H9 (cell line): ENCODE measurements at regions not wholly inside any gene's neighbourhood (a gene's known extent, or its start where the extent isn't known, plus 50 kb on each side); places are given as distances from the start of the nearest gene placed in this dataset.

Experiments
- DNase-seq: peaks from one replicate; pipeline ENCODE4 v3.0.0-alpha.2; 2017
- H2AFZ ChIP-seq: one replicate; pipeline ENCODE4 v1.6.1; 2013; ENCODE audit warnings: mild to moderate bottlenecking, low read length, control low read depth, moderate library complexity
- H2AK5ac ChIP-seq: 2 replicates; pipeline ENCODE4 v1.6.1; 2013; ENCODE audit warnings: low read length, control low read depth, mixed read lengths; ENCODE audit not compliant: insufficient read length
- H2BK120ac ChIP-seq: one replicate; pipeline ENCODE4 v1.6.1; 2013; ENCODE audit warnings: low read depth, mild to moderate bottlenecking, low read length, control low read depth, inconsistent platforms; ENCODE audit not compliant: poor library complexity, severe bottlenecking
- H2BK12ac ChIP-seq: 2 replicates; pipeline ENCODE4 v1.6.1; 2013; ENCODE audit warnings: low read length, control low read depth, mixed read lengths, low read depth; ENCODE audit not compliant: insufficient read length
- H2BK15ac ChIP-seq: 2 replicates; pipeline ENCODE4 v1.6.1; 2013; ENCODE audit warnings: low read depth, low read length, control low read depth
- H2BK20ac ChIP-seq: one replicate; pipeline ENCODE4 v1.6.1; 2013; ENCODE audit warnings: low read depth, mild to moderate bottlenecking, low read length, control low read depth, inconsistent platforms; ENCODE audit not compliant: poor library complexity, severe bottlenecking
- H2BK5ac ChIP-seq: 2 replicates; pipeline ENCODE4 v1.6.1; 2013; ENCODE audit warnings: low read length, control low read depth, mixed read lengths; ENCODE audit not compliant: insufficient read length
- H3K14ac ChIP-seq: 2 replicates; pipeline ENCODE4 v1.6.1; 2013; ENCODE audit warnings: low read length, control low read depth; ENCODE audit not compliant: insufficient read depth
- H3K18ac ChIP-seq: 2 replicates; pipeline ENCODE4 v1.6.1; 2013; ENCODE audit warnings: low read depth, mild to moderate bottlenecking, mixed read lengths, low read length, control low read depth; ENCODE audit not compliant: insufficient read length
- H3K23ac ChIP-seq: 2 replicates; pipeline ENCODE4 v1.6.1; 2013; ENCODE audit warnings: low read length, control low read depth, mixed read lengths, low read depth; ENCODE audit not compliant: insufficient read length
- H3K23me2 ChIP-seq: 2 replicates; pipeline ENCODE4 v1.6.1; 2013; ENCODE audit warnings: low read depth, mild to moderate bottlenecking, mixed read lengths, low read length, control low read depth; ENCODE audit not compliant: insufficient read length, poor library complexity, severe bottlenecking
- H3K27ac ChIP-seq: 2 replicates; pipeline ENCODE4 v1.5.1; 2013; ENCODE audit warnings: low read length, control low read depth, mixed read lengths, low read depth; ENCODE audit not compliant: insufficient read length
- H3K27me3 ChIP-seq: 2 replicates; pipeline ENCODE4 v1.6.1; 2013; ENCODE audit warnings: low read length, control low read depth, inconsistent platforms; ENCODE audit not compliant: insufficient read depth
- H3K4ac ChIP-seq: 2 replicates; pipeline ENCODE4 v1.6.1; 2013; ENCODE audit warnings: low read depth, mild to moderate bottlenecking, control low read depth, inconsistent platforms, low read length, moderate library complexity
- H3K4me1 ChIP-seq: 2 replicates; pipeline ENCODE4 v1.6.1; 2013; ENCODE audit warnings: low read length, control low read depth, inconsistent platforms; ENCODE audit not compliant: insufficient read depth
- H3K4me2 ChIP-seq: 2 replicates; pipeline ENCODE4 v1.6.1; 2013; ENCODE audit warnings: low read length, control low read depth, mixed read lengths; ENCODE audit not compliant: insufficient read length, insufficient read depth
- H3K56ac ChIP-seq: 2 replicates; pipeline ENCODE4 v1.6.1; 2013; ENCODE audit warnings: low read depth, mild to moderate bottlenecking, mixed read lengths, low read length, control low read depth; ENCODE audit not compliant: insufficient read length
- H3K79me1 ChIP-seq: 2 replicates; pipeline ENCODE4 v1.6.1; 2013; ENCODE audit warnings: low read depth, mild to moderate bottlenecking, moderate library complexity, low read length, control low read depth, inconsistent platforms; ENCODE audit not compliant: insufficient read depth, poor library complexity, severe bottlenecking
- H3K79me2 ChIP-seq: 2 replicates; pipeline ENCODE4 v1.6.1; 2013; ENCODE audit warnings: low read length, control low read depth, inconsistent platforms; ENCODE audit not compliant: insufficient read depth
- H3K9ac ChIP-seq: 2 replicates; pipeline ENCODE4 v1.6.1; 2013; ENCODE audit warnings: low read length, control low read depth, mixed read lengths; ENCODE audit not compliant: insufficient read length; ENCODE audit errors: extremely low read depth
- H3K9me3 ChIP-seq: one replicate; pipeline ENCODE4 v1.6.1; 2013; ENCODE audit warnings: low read depth, low read length, inconsistent platforms; ENCODE audit not compliant: control insufficient read depth
- H3T11ph ChIP-seq: one replicate; pipeline ENCODE4 v1.6.1; 2013; ENCODE audit warnings: mild to moderate bottlenecking, low read length, control low read depth, inconsistent platforms
- H4K20me1 ChIP-seq: one replicate; pipeline ENCODE4 v1.6.1; 2013; ENCODE audit not compliant: control insufficient read depth, insufficient read length, insufficient read depth
- H4K5ac ChIP-seq: 2 replicates; pipeline ENCODE4 v1.6.1; 2013; ENCODE audit warnings: low read depth, mild to moderate bottlenecking, mixed read lengths, low read length, control low read depth; ENCODE audit not compliant: insufficient read length
- H4K8ac ChIP-seq: replicated peaks from 2 replicates; pipeline ENCODE4 v1.6.1; 2013; ENCODE audit warnings: low read length, control low read depth, mixed read lengths, low read depth; ENCODE audit not compliant: insufficient read length
- H4K91ac ChIP-seq: 2 replicates; pipeline ENCODE4 v1.6.1; 2013; ENCODE audit warnings: low read depth, mild to moderate bottlenecking, moderate library complexity, mixed read lengths, low read length, control low read depth; ENCODE audit not compliant: insufficient read length
- H3K27ac Mint-ChIP-seq, 3 experiments: 2 replicates in 2 of 3; 3 replicates in 1 of 3; pipeline ENCODE4 v1.8.0; 2020 to 2021; ENCODE audit warnings: mixed read lengths in 3 of 3, mild to moderate bottlenecking in 1 of 3, moderate library complexity in 1 of 3
- H3K27me3 Mint-ChIP-seq: 2 replicates; pipeline ENCODE4 v1.8.0; 2021; ENCODE audit warnings: low read depth, mild to moderate bottlenecking, moderate library complexity, mixed read lengths
- H3K36me3 Mint-ChIP-seq, 3 experiments: 2 replicates in 2 of 3; 3 replicates in 1 of 3; pipeline ENCODE4 v1.8.0; 2020 to 2021; ENCODE audit warnings: low read depth in 3 of 3, mixed read lengths in 3 of 3; ENCODE audit not compliant: insufficient read depth in 1 of 3
- H3K4me1 Mint-ChIP-seq, 2 experiments: 2 replicates each; pipeline ENCODE4 v1.8.0; 2020; ENCODE audit warnings: mixed read lengths in 2 of 2
- H3K4me3 Mint-ChIP-seq, 2 experiments: 2 replicates in 1 of 2; 3 replicates in 1 of 2; pipeline ENCODE4 v1.8.0; 2020 to 2021; ENCODE audit warnings: mild to moderate bottlenecking in 2 of 2, mixed read lengths in 2 of 2, moderate library complexity in 1 of 2
- H3K9me3 Mint-ChIP-seq, 2 experiments: 2 replicates in 1 of 2; 3 replicates in 1 of 2; pipeline ENCODE4 v1.8.0; 2020; ENCODE audit warnings: mild to moderate bottlenecking in 2 of 2, mixed read lengths in 2 of 2, moderate library complexity in 1 of 2
- WGBS: extraction: QIAGEN DNeasy Blood & Tissue Kit; methylation state at CpG from one replicate; pipeline ENCODE4 v1.1.7; 2013; ENCODE audit warnings: missing lambda C conversion rate, low lambda C conversion rate, mixed read lengths; ENCODE audit not compliant: insufficient read length; ENCODE audit errors: extremely low coverage; 5-methylcytosine and 5-hydroxymethylcytosine counted together
- TF ChIP-seq, protein P1 (sequence below): fragments of 200-600 bp; sonication (generic); conservative IDR thresholded peaks from 3 replicates; pipeline ENCODE4 v1.8.0; 2021; ENCODE audit warnings: antibody characterized with exemption, mild to moderate bottlenecking

- H3K18ac ChIP-seq = no peak overlapping the region
- H2BK12ac ChIP-seq = no peak overlapping the region
- no peak overlapping the region for H2BK15ac ChIP-seq
- H3K4me1 Mint-ChIP-seq = peaks cover 4% of the 10 kb centered on the region in 2 experiments; a peak in 3 of 4 replicates
- no peaks in the 10 kb centered on the region for H3K9me3 Mint-ChIP-seq
- H2AFZ ChIP-seq = no peak overlapping the region
- no peak overlapping the region for H2AK5ac ChIP-seq
- H4K8ac ChIP-seq = no peak overlapping the region
- H3K79me2 ChIP-seq = no peaks in the 10 kb centered on the region
- no peak overlapping the region for H3K4ac ChIP-seq
- H3K4me3 Mint-ChIP-seq = no peak overlapping the region
- no peaks in the 10 kb centered on the region for H3K27me3 Mint-ChIP-seq
- H3K23ac ChIP-seq = no peak overlapping the region
- no peaks in the 10 kb centered on the region for H3K36me3 Mint-ChIP-seq
- H4K91ac ChIP-seq = no peak overlapping the region
- H2BK120ac ChIP-seq = no peak overlapping the region
- no peak overlapping the region for H3K27ac Mint-ChIP-seq
- no CpG with 5 or more reads among the region's 3 CpGs for WGBS
- TF ChIP-seq, protein P1, sequence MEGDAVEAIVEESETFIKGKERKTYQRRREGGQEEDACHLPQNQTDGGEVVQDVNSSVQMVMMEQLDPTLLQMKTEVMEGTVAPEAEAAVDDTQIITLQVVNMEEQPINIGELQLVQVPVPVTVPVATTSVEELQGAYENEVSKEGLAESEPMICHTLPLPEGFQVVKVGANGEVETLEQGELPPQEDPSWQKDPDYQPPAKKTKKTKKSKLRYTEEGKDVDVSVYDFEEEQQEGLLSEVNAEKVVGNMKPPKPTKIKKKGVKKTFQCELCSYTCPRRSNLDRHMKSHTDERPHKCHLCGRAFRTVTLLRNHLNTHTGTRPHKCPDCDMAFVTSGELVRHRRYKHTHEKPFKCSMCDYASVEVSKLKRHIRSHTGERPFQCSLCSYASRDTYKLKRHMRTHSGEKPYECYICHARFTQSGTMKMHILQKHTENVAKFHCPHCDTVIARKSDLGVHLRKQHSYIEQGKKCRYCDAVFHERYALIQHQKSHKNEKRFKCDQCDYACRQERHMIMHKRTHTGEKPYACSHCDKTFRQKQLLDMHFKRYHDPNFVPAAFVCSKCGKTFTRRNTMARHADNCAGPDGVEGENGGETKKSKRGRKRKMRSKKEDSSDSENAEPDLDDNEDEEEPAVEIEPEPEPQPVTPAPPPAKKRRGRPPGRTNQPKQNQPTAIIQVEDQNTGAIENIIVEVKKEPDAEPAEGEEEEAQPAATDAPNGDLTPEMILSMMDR = no peak
- H3K79me1 ChIP-seq = no peaks in the 10 kb centered on the region
- H4K20me1 ChIP-seq = no peaks in the 10 kb centered on the region
- H3K9me3 ChIP-seq = no peaks in the 10 kb centered on the region
- H2BK20ac ChIP-seq = no peak overlapping the region
- no peak overlapping the region for H3K4me2 ChIP-seq
- H3K4me1 ChIP-seq = no peaks in the 10 kb centered on the region
- no peak overlapping the region for H3K14ac ChIP-seq
- no peaks in the 10 kb centered on the region for H3K27me3 ChIP-seq
- no peaks in the 10 kb centered on the region for H3K23me2 ChIP-seq
- H3K56ac ChIP-seq = no peak overlapping the region
- no peak overlapping the region for H4K5ac ChIP-seq
- no peak overlapping the region for H2BK5ac ChIP-seq
- H3K9ac ChIP-seq = no peak overlapping the region
- H3T11ph ChIP-seq = no peak overlapping the region
- no peak overlapping the region for H3K27ac ChIP-seq
- DNase-seq = no peak
Measured at GRCh38 chr4:111991797-111992196, 153.5 kb upstream of the FAM241A start.
